ENCODE measurements at regions not wholly inside any gene's neighbourhood (a gene's known extent, or its start where the extent isn't known, plus 50 kb on each side); places are given as distances from the start of the nearest gene placed in this dataset.

- TF ChIP-seq CTCF (IDR thresholded peaks at IDR 0.05; ENCODE audit: low read depth, low read length) = no peak
- TF ChIP-seq EZH2phosphoT487 (IDR thresholded peaks at IDR 0.05; ENCODE audit: low read depth) = no peak
These were observed 76.7 kb upstream of the ALOX12 start for GRCh38 chr17:6919158-6919557.

Measured in OCI-LY3 (cell line).